Endothelial cell of hepatic sinusoid (primary cell): ENCODE measurements at regions not wholly inside any gene's neighbourhood (a gene's known extent, or its start where the extent isn't known, plus 50 kb on each side); places are given as distances from the start of the nearest gene placed in this dataset.

Experiments used
- in situ Hi-C: cut with HindIII; loops from 2 replicates; pipeline ENCODE4 v1.10.0; 2017; ENCODE audit warnings: low sequenced_read_pairs

- in situ Hi-C loops, result no loop called here
Measured at GRCh38 chr11:91264481-91264880, 960.1 kb upstream of the FAT3 start.

GRCh38 chr11:91263496-91264365, 960.9 kb upstream of the FAT3 start:
- in situ Hi-C loops, result no loop called here

GRCh38 chr11:91261513-91261912, 963.1 kb upstream of the FAT3 start:
- in situ Hi-C loops, result no loop called here

- in situ Hi-C loops, result no loop called here
Measured at GRCh38 chr11:91258876-91259275, 965.7 kb upstream of the FAT3 start.

GRCh38 chr11:91257667-91258066, 967.0 kb upstream of the FAT3 start:
- in situ Hi-C loops, result no loop called here

GRCh38 chr11:91248199-91248807, 976.3 kb upstream of the FAT3 start:
- in situ Hi-C loops, result no loop called here

- in situ Hi-C loops, result no loop called here
Measured at GRCh38 chr11:91247009-91247735, 977.4 kb upstream of the FAT3 start.

GRCh38 chr11:91244912-91245311, 979.7 kb upstream of the FAT3 start:
- in situ Hi-C loops, result no loop called here

GRCh38 chr11:91243630-91244029, 981.0 kb upstream of the FAT3 start:
- in situ Hi-C loops, result no loop called here

- in situ Hi-C loops, result no loop called here
Measured at GRCh38 chr11:91243051-91243450, 981.6 kb upstream of the FAT3 start.

- in situ Hi-C loops, result no loop called here
Measured at GRCh38 chr11:91241226-91241625, 983.4 kb upstream of the FAT3 start.

- in situ Hi-C loops, result no loop called here
Measured at GRCh38 chr11:91239359-91239758, 985.3 kb upstream of the FAT3 start.

GRCh38 chr11:91231226-91231625, 993.4 kb upstream of the FAT3 start:
- in situ Hi-C loops, result no loop called here

GRCh38 chr11:91230647-91231046, 994.0 kb upstream of the FAT3 start:
- in situ Hi-C loops, result no loop called here

GRCh38 chr11:91222830-91223229, 1000.0 kb upstream of the CHORDC1 start:
- in situ Hi-C loops, result no loop called here

GRCh38 chr11:91220476-91221202, 997.8 kb upstream of the CHORDC1 start:
- in situ Hi-C loops, result no loop called here

- in situ Hi-C loops, result no loop called here
Measured at GRCh38 chr11:91219535-91219934, 996.7 kb upstream of the CHORDC1 start.

GRCh38 chr11:91209751-91210150, 986.9 kb upstream of the CHORDC1 start:
- in situ Hi-C loops, result no loop called here

GRCh38 chr11:91209306-91209705, 986.5 kb upstream of the CHORDC1 start:
- in situ Hi-C loops, result no loop called here

- in situ Hi-C loops, result no loop called here
Measured at GRCh38 chr11:91199866-91200265, 977.0 kb upstream of the CHORDC1 start.

GRCh38 chr11:91194546-91194945, 971.7 kb upstream of the CHORDC1 start:
- in situ Hi-C loops, result no loop called here
